Naive thymus-derived CD4-positive, alpha-beta T cell (primary cell): ENCODE measurements at regions not wholly inside any gene's neighbourhood (a gene's known extent, or its start where the extent isn't known, plus 50 kb on each side); places are given as distances from the start of the nearest gene placed in this dataset.

Experiments
- ATAC-seq: fragments of 150-1000 bp; cut with Tn5 transposase; 2 replicates; pipeline ENCODE4 v1.10.0; 2021; ENCODE audit warnings: mild to moderate bottlenecking, moderate library complexity
- CTCF ChIA-PET: fragments of 350-600 bp; sonication (Branson Sonifier 250); formaldehyde crosslinking; loops from one replicate; lab custom pipeline; 2021; ENCODE audit warnings: antibody characterized with exemption; lab: Charles Lee
- POLR2A ChIA-PET: fragments of 350-600 bp; sonication (Branson Sonifier 250); formaldehyde crosslinking; loops from one replicate; lab custom pipeline; 2021; ENCODE audit warnings: antibody characterized with exemption, inconsistent platforms; lab: Charles Lee
- DNase-seq, 9 donors: peaks; one replicate each; pipeline versions ENCODE4 v3.0.0 to v3.0.0-alpha.2; 2020 to 2022; ENCODE audit warnings: mixed read lengths in 1 of 9
- H3K27ac ChIP-seq: one replicate; pipeline ENCODE4 v1.7.0; 2013; ENCODE audit warnings: mild to moderate bottlenecking, low read depth, low read length, moderate library complexity
- H3K27me3 ChIP-seq, 2 donors: one replicate each; pipeline ENCODE4 v1.7.0; 2013; ENCODE audit warnings: low read length in 2 of 2, mild to moderate bottlenecking in 2 of 2, moderate library complexity in 2 of 2; ENCODE audit not compliant: control insufficient read depth in 2 of 2, insufficient read depth in 2 of 2
- H3K36me3 ChIP-seq, 3 experiments: 1 replicate in 2 of 3; 2 replicates in 1 of 3; pipeline ENCODE4 v1.7.0; 2013; ENCODE audit warnings: low read length in 3 of 3, mild to moderate bottlenecking in 3 of 3, moderate library complexity in 1 of 3; ENCODE audit not compliant: insufficient read depth in 3 of 3, control insufficient read depth in 2 of 3
- H3K4me1 ChIP-seq, 2 donors: one replicate each; pipeline ENCODE4 v1.7.0; 2013; ENCODE audit warnings: low read length in 2 of 2, mild to moderate bottlenecking in 2 of 2, moderate library complexity in 1 of 2; ENCODE audit not compliant: control insufficient read depth in 2 of 2, insufficient read depth in 2 of 2
- H3K4me3 ChIP-seq: 2 replicates; pipeline ENCODE4 v1.7.0; 2013; ENCODE audit warnings: mild to moderate bottlenecking, low read length
- H3K9me3 ChIP-seq, 3 experiments: 1 replicate in 2 of 3; 2 replicates in 1 of 3; pipeline ENCODE4 v1.7.0; 2013; ENCODE audit warnings: low read length in 3 of 3; ENCODE audit not compliant: control insufficient read depth in 2 of 3
- H3K27ac Mint-ChIP-seq, 9 donors: one replicate each; pipeline ENCODE4 v1.8.0; 2020 to 2022; ENCODE audit warnings: mixed read lengths in 9 of 9, mild to moderate bottlenecking in 8 of 9, moderate library complexity in 5 of 9, inconsistent platforms in 2 of 9
- H3K27me3 Mint-ChIP-seq, 5 donors: one replicate each; pipeline ENCODE4 v1.8.0; 2021 to 2022; ENCODE audit warnings: mixed read lengths in 5 of 5, mild to moderate bottlenecking in 1 of 5
- H3K36me3 Mint-ChIP-seq, 5 donors: one replicate each; pipeline ENCODE4 v1.8.0; 2020 to 2022; ENCODE audit warnings: mixed read lengths in 5 of 5, mild to moderate bottlenecking in 3 of 5, inconsistent platforms in 1 of 5
- H3K4me1 Mint-ChIP-seq, 7 donors: one replicate each; pipeline ENCODE4 v1.8.0; 2020 to 2022; ENCODE audit warnings: mixed read lengths in 7 of 7, mild to moderate bottlenecking in 3 of 7, inconsistent platforms in 1 of 7
- H3K4me3 Mint-ChIP-seq, 10 donors: one replicate each; pipeline ENCODE4 v1.8.0; 2020 to 2022; ENCODE audit warnings: mild to moderate bottlenecking in 10 of 10, mixed read lengths in 10 of 10, moderate library complexity in 6 of 10, inconsistent platforms in 2 of 10
- H3K9me3 Mint-ChIP-seq, 11 donors: one replicate each; pipeline ENCODE4 v1.8.0; 2020 to 2022; ENCODE audit warnings: mixed read lengths in 11 of 11, mild to moderate bottlenecking in 4 of 11, inconsistent platforms in 1 of 11, moderate library complexity in 1 of 11
- intact Hi-C, 2 donors: fragments of 100-400 bp; cut with micrococcal nuclease; formaldehyde crosslinking; loops; one replicate each; pipeline ENCODE4 v1.15.1; 2023

- Histone ChIP-seq H3K9me3 (no peaks in the 10 kb centered on the region), H3K4me3 (no peak overlapping the region), H3K36me3 (no peaks in the 10 kb centered on the region), H3K27me3 (no peaks in the 10 kb centered on the region), H3K27ac (no peak overlapping the region), H3K4me1 (no peaks in the 10 kb centered on the region)
- DNase-seq (no peak), ATAC-seq (no peak)
- Mint-ChIP-seq H3K36me3 (no peaks in the 10 kb centered on the region), H3K4me1 (no peaks in the 10 kb centered on the region), H3K9me3 (peaks cover 3 to 19% (median 7%) of the 10 kb centered on the region in 11 donors), H3K27me3 (no peaks in the 10 kb centered on the region), H3K27ac (no peak overlapping the region), H3K4me3 (no peak overlapping the region)
- intact Hi-C loops, result no loop called here
- CTCF ChIA-PET, result no interaction called here
- POLR2A ChIA-PET, result no interaction called here
Measured at GRCh38 chr5:162842727-162843126, 594.7 kb upstream of the CCNG1 start.

GRCh38 chr5:162852134-162852533, 585.3 kb upstream of the CCNG1 start:
- H3K4me3 Mint-ChIP-seq, result no peak overlapping the region
- no peak for DNase-seq
- H3K27ac ChIP-seq, result no peak overlapping the region
- H3K4me1 ChIP-seq, result no peaks in the 10 kb centered on the region
- peaks cover 2 to 30% (median 9%) of the 10 kb centered on the region in 11 donors for H3K9me3 Mint-ChIP-seq
- CTCF ChIA-PET, result no interaction called here
- POLR2A ChIA-PET, result no interaction called here
- ATAC-seq, result no peak
- no peaks in the 10 kb centered on the region for H3K4me1 Mint-ChIP-seq
- H3K27ac Mint-ChIP-seq, result no peak overlapping the region
- H3K36me3 Mint-ChIP-seq, result no peaks in the 10 kb centered on the region
- intact Hi-C loops, result no loop called here
- no peaks in the 10 kb centered on the region for H3K9me3 ChIP-seq
- H3K27me3 Mint-ChIP-seq, result no peaks in the 10 kb centered on the region
- no peaks in the 10 kb centered on the region for H3K27me3 ChIP-seq
- H3K36me3 ChIP-seq, result no peaks in the 10 kb centered on the region
- no peak overlapping the region for H3K4me3 ChIP-seq

DNA sequence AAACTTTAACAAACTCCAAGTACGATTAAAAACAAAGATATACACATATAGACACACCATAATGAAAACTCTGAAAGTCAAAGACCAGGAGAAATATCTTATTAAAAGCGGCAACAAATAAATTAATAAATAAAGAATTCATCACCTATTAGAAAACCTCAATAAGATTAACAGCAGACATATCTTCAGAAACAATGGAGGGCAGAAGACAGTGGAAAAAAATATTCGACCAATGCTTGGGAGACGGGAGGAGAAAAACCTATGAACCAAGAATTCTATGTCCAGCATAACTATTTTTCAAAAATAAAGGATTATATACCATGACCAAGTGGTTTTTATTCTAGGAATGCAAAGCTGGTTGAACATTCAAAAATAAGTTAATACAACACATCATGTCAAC, 578.6 kb upstream of the CCNG1 start:
- Mint-ChIP-seq H3K4me3 (no peak overlapping the region), H3K27me3 (no peaks in the 10 kb centered on the region), H3K36me3 (peaks cover 0 to 7% (median 0%) of the 10 kb centered on the region in 5 donors), H3K9me3 (peaks cover 0 to 37% (median 12%) of the 10 kb centered on the region in 11 donors), H3K27ac (no peak overlapping the region), H3K4me1 (no peaks in the 10 kb centered on the region)
- H3K36me3 ChIP-seq, result no peaks in the 10 kb centered on the region
- no peaks in the 10 kb centered on the region for H3K27me3 ChIP-seq
- ATAC-seq (no peak), DNase-seq (no peak)
- H3K4me1 ChIP-seq, result no peaks in the 10 kb centered on the region
- CTCF ChIA-PET, result no interaction called here
- POLR2A ChIA-PET, result no interaction called here
- H3K9me3 ChIP-seq, result peaks cover 0 to 3% (median 0%) of the 10 kb centered on the region in 3 experiments
- intact Hi-C loops, result no loop called here
- no peak overlapping the region for H3K4me3 ChIP-seq
- no peak overlapping the region for H3K27ac ChIP-seq

- H3K9me3 Mint-ChIP-seq, result peaks cover 7 to 35% (median 11%) of the 10 kb centered on the region in 11 donors
- POLR2A ChIA-PET, result no interaction called here
- H3K4me1 Mint-ChIP-seq, result peaks cover 0 to 1% (median 0%) of the 10 kb centered on the region in 7 donors
- H3K27me3 ChIP-seq, result no peaks in the 10 kb centered on the region
- no peak overlapping the region for H3K27ac Mint-ChIP-seq
- CTCF ChIA-PET, result no interaction called here
- H3K4me1 ChIP-seq, result no peaks in the 10 kb centered on the region
- H3K4me3 ChIP-seq, result no peak overlapping the region
- no peak for DNase-seq
- H3K9me3 ChIP-seq, result peaks cover 0 to 3% (median 0%) of the 10 kb centered on the region in 3 experiments
- no peaks in the 10 kb centered on the region for H3K36me3 Mint-ChIP-seq
- no peak for ATAC-seq
- intact Hi-C loops, result no loop called here
- no peaks in the 10 kb centered on the region for H3K36me3 ChIP-seq
- H3K4me3 Mint-ChIP-seq, result no peak overlapping the region
- H3K27me3 Mint-ChIP-seq, result no peaks in the 10 kb centered on the region
- no peak overlapping the region for H3K27ac ChIP-seq
Measured at GRCh38 chr5:162870966-162871365, 566.4 kb upstream of the CCNG1 start.

- Histone ChIP-seq H3K9me3 (no peaks in the 10 kb centered on the region), H3K4me3 (no peak overlapping the region), H3K36me3 (no peaks in the 10 kb centered on the region), H3K27ac (no peak overlapping the region), H3K27me3 (no peaks in the 10 kb centered on the region), H3K4me1 (no peaks in the 10 kb centered on the region)
- Mint-ChIP-seq H3K27ac (no peak overlapping the region), H3K36me3 (no peaks in the 10 kb centered on the region), H3K9me3 (peaks cover 0 to 22% (median 6%) of the 10 kb centered on the region in 11 donors), H3K27me3 (no peaks in the 10 kb centered on the region), H3K4me3 (no peak overlapping the region), H3K4me1 (no peaks in the 10 kb centered on the region)
- intact Hi-C loops, result no loop called here
- ChIA-PET POLR2A (no interaction called here), CTCF (no interaction called here)
- DNase-seq (no peak), ATAC-seq (no peak)
Measured at GRCh38 chr5:162882629-162883028, 554.8 kb upstream of the CCNG1 start.

DNA sequence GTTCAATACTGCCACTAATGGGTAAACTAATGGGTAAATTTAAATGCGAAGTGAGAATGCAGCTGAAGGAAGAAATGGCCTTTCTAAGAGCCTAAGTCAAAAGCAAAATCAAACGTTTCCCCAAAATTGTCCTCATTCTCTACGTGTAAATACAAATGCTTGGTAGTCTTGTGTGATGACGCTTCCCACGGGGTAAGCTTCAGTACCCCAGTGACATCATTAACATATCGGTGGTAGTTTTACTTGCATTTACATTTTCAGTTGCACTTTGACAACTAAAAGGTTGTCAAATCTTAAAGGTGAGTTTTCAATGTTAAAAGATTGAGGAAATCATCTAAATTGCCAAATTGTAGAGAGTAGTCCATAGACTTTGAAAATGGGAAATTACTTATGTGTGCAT, 550.7 kb upstream of the CCNG1 start:
- intact Hi-C loops, result no loop called here
- Histone ChIP-seq H3K9me3 (no peaks in the 10 kb centered on the region), H3K4me3 (no peak overlapping the region), H3K27ac (no peak overlapping the region), H3K4me1 (no peaks in the 10 kb centered on the region), H3K27me3 (no peaks in the 10 kb centered on the region), H3K36me3 (no peaks in the 10 kb centered on the region)
- ATAC-seq, result no peak
- Mint-ChIP-seq H3K27ac (no peak overlapping the region), H3K9me3 (peaks cover 0 to 19% (median 3%) of the 10 kb centered on the region in 11 donors), H3K4me3 (no peak overlapping the region), H3K27me3 (no peaks in the 10 kb centered on the region), H3K36me3 (no peaks in the 10 kb centered on the region), H3K4me1 (no peaks in the 10 kb centered on the region)
- CTCF ChIA-PET, result no interaction called here
- POLR2A ChIA-PET, result no interaction called here
- DNase-seq, result no peak

DNA sequence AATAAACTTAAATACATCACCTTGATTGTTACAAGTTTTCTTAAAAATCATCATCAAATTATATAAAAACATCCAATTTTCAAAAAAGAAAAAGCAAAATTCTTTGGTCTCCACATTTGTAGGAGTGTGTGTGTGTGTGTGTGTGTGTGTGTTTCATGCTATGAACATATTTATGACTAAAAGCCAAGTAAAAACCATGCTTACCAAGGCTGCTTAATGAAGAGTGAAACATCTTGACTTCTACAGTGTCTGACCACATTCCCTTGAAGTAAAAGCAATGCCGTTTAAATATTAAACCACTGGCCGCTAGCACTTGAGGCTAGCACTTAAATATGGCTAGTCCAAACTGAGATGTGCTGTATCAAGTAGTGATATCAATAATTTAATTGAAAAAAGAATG, 549.1 kb upstream of the CCNG1 start:
- Mint-ChIP-seq H3K4me3 (no peak overlapping the region), H3K27me3 (no peaks in the 10 kb centered on the region), H3K9me3 (peaks cover 0 to 16% (median 2%) of the 10 kb centered on the region in 11 donors), H3K36me3 (no peaks in the 10 kb centered on the region), H3K27ac (no peak overlapping the region), H3K4me1 (no peaks in the 10 kb centered on the region)
- ChIA-PET CTCF (no interaction called here), POLR2A (no interaction called here)
- Histone ChIP-seq H3K36me3 (no peaks in the 10 kb centered on the region), H3K27ac (no peak overlapping the region), H3K4me3 (no peak overlapping the region), H3K9me3 (no peaks in the 10 kb centered on the region), H3K27me3 (no peaks in the 10 kb centered on the region), H3K4me1 (no peaks in the 10 kb centered on the region)
- intact Hi-C loops, result no loop called here
- DNase-seq (no peak), ATAC-seq (no peak)
